Muscle of back (tissue), 3 donors: ENCODE measurements at regions not wholly inside any gene's neighbourhood (a gene's known extent, or its start where the extent isn't known, plus 50 kb on each side); places are given as distances from the start of the nearest gene placed in this dataset.

Experiments
- DNase-seq, 3 donors: peaks; one replicate each; pipeline versions ENCODE4 v3.0.0 to v3.0.0-alpha.2; 2013

DNA sequence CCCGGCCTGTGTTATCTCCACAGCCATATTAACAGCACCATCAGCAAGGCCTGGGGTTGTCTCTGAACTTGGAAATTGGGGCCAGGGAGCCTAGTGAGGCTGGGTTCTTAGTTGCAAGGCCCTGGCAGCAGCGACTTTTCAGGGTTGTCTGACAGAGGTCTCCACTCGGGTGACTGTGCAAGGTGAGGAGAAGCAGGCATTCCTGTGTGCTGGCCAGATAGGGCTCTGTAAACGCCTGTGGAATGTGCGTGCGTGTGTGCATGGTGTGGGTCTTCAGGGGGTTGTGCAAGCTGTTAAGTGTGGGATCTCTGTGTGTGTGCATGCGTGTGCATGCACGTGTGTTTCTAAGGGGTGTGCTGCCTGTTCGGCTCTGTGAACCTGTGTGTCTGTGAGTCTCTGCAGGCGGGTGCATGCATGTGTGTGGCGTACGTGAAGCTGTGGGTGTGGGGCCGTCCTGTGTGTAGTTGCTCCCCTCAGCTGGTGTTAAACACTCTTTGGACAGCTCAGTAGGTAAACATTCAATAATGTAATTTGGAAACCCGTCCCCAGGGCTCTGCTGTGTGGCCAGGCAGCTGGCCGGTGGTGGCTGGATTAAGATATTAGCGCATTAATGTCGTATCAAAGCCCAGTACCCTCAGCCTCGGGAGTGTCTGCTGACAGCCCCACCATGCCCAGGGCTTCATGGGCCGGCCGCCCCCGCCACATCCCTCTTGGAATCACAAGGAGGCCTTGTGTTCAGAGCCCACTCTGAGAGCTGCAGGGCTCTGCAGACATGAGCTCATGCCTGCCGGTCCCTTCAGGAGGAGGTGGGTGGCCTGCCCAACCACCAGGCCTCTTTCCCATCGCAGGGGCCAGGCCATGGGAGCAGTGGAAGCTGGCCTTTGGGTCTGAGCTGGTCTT, 189.9 kb downstream of the FOXD2 start:
- no peak for DNase-seq

DNA sequence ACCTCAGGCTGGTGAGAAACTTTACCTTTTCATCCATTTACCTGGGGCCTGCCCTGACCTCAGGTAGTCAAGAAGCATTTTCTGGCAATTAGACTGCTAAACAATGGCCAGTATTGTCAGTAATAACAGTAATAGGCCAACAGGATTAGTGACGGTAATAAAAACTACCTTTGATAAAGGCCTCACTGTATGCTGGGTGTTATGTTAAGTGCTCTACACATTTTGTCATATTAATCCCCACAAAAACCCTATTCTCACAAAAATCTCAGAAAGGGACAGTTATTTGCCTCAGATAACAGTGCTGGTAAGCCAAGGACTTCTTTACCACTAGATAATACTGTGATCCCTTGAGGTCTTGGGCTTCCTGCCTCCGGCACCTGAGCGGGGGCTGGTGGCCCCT, 191.4 kb downstream of the FOXD2 start:
- DNase-seq, result no peak

- no peak for DNase-seq
Measured at GRCh38 chr1:47630346-47630745, 192.5 kb downstream of the FOXD2 start.

- no peak for DNase-seq
Measured at GRCh38 chr1:47631411-47631995, 193.7 kb downstream of the FOXD2 start.

DNA sequence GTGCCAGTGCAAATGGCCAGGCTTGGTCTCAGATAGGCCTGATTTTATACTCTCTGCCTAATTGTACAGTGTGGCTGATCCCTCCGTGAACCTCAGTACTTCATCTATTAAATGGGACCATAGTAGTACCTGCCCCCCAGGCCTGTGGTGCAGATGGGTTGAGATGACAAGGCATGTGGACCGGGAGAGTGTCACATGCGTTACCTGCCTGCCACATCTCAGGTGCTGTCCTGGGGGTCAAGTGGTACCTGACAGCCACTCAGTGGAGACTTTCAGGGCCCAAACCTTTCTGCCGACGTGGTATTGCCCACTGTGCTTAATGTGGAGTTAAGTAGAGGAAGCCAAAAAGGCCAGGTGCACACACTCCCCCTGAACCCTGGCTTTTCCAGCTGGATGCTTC, 197.3 kb downstream of the FOXD2 start:
- DNase-seq, result no peak

DNA sequence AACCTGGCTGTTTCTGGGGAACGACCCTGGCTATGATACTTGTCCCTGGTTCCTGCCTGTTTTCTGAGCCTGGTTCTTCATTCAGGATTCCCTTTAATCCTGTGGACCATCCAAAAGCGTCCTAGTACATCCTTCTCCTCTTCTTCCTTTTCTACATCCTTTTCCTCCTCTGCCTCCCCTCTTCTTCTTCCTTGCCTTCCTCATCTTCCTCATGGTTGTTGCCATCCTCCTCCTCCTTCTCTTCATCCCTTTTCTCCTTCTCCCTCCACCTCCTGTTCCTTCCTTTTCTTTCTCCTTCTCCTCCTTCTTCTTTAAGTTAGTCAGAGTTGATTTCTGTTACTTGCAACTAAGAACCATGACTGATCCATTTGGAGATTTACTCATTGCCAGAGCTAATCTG, 197.8 kb downstream of the FOXD2 start:
- DNase-seq, result no peak

DNA sequence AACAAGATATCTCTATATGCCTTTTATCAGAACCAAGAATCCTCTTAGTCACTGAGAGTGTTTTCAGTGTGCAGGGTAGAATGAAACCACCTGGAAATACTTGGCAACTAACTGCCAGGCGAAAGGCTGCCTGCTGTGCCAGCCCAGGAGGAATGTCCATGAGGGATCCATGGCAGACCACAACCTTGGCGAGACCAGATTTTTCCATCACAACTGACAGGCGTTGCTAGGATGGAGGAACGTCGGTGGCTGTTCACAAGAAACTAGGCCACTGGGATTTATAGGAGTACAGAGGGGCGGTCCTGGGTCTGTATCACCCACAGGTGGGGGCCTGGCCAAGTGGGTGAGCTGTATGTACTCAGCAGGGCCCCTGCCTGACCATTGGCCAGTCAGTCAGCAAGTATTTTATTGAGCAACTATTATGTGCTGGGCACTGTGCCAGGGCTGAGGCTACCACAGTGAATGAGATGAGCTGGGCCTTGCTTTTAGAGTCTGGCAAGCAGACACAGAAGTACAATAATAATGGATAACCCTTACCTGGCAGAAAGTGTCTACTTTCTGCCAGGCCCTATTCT, 199.4 kb downstream of the FOXD2 start:
- no peak for DNase-seq

DNA sequence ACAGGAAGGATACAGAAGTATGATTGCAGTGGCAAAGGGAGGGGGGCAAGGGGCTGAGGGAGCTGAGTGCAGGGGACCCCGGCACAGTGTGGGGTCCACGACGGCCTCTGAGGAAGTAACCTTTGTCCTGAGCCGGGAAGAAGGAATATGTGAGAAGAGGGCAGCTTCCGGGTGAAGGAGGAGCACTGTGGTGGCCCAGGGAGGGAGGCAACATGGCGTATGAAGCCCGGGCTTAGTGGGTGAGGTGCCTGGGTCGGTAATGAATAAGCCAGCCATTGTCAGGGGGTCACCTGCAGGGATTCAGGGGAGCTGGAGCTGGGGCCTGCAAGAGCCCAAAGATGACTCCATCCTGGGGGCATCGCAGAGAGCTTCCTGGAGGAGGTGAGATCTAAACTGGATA, 200.4 kb downstream of the FOXD2 start:
- DNase-seq, result no peak

GRCh38 chr1:47638713-47639112, 200.9 kb downstream of the FOXD2 start:
- DNase-seq, result no peak

- peak; percentile 63 to 92 (median 71) for DNase-seq
Measured at GRCh38 chr1:47643306-47644211, 205.7 kb downstream of the FOXD2 start.

- peak; percentile 63 to 92 (median 70) for DNase-seq
Measured at GRCh38 chr1:47644212-47644573, 206.3 kb downstream of the FOXD2 start.

GRCh38 chr1:47645151-47645550, 207.3 kb downstream of the FOXD2 start:
- peak in 2 of 3 donors; percentile 30 to 71 for DNase-seq

DNA sequence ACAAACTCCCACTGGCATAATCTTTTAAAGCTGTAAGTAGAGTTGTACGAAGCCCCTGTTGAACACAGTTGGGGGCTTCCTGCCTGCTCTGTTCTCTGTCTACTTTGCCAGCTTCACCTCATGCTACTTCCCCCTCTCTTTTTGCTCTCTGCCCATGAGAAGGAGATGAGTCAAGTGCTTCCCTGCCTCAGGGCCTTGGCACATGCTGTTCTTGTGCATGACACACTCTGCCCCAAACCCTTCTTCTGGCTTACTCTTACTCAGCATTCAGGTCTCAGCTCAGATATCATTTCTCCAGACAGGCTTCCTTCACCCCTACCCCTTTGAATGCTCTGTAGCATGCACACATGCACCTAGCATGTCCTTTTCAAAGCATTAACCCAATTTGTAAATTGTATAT, 208.8 kb downstream of the FOXD2 start:
- no peak for DNase-seq

DNA sequence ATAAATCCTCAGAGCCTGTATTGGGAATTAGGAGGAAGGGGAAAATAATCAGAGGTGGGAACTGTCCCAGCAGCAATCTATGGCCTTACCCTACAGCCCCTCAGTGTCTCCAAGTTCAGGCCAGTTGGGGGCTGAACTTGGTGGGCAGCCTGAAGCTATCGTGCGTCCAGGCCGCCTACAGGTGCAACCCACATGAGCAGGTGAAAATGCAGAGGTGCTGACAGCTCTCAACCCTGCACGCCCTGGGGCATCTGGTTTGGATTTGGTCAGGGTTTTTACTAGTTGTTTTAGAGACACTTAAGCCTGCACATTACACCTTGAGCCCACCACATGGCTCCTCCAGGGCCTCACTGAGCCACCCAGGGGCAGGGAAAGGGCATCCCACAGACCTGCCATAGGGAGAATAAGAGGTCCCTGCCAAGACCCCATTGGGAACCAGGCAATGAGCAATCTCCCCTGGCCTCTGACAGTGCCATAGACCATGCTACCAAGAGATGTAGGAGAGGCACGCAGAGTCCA, 209.5 kb downstream of the FOXD2 start:
- DNase-seq, result no peak

- DNase-seq, result peak in 1 of 3 donors; percentile 65
Measured at GRCh38 chr1:47650205-47650604, 212.4 kb downstream of the FOXD2 start.

DNA sequence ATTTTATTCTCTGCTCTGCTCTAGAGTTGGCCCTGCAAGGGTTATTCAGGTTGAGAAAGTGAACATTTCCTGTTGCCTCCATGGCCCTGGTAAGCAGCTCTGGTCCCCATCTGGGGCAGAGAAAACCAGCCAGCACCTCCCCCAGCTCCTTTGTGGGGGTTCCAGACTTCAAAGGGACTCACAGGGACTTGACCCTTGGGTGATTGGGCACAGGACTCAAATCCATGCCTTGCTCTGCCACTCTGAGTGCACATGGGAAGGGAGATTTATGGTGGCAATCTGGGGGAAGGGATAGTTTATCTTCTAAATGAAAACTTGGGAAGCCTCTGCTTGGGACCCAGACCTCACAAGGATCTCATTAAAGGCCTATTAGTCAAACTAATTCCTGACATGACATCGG, 212.8 kb downstream of the FOXD2 start:
- DNase-seq, result no peak

DNA sequence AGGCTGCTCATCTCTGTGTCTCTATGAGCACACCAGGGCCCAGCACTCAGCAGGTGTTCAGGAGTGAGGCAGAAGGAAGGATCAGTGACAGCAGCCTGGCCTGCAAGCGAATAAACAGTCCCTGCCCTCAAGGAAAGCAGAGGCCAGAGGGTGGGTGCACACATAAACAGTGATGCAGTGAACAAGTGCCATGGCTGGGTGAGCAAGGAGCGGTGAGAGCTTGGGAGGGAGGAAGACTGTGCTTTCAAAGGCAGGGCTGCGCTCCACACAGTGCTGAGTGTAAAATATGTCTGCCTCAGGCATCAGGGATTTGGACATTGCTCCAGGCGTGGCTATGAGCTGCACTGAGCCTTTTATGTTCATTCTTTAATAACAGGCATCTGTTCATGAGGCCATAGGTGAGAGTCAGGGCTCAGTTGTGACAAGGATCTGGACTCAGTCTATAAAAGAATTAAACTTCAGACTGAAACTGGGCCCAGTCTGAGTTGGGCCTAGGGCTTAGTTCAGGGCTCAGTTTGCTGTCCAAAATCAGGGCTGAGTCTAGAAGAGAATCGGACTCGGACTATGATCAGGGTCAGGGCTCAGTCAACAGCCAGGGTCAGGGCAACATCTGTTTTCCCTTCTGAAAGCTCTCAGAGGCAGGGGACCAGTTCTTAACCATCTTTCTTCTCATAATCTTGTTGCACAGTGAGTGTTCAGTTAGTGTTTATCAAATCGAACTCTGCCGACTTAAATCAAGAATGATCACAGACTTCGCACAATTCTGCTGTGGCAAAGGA, 213.7 kb downstream of the FOXD2 start:
- peak in 1 of 3 donors; percentile 33 for DNase-seq

DNA sequence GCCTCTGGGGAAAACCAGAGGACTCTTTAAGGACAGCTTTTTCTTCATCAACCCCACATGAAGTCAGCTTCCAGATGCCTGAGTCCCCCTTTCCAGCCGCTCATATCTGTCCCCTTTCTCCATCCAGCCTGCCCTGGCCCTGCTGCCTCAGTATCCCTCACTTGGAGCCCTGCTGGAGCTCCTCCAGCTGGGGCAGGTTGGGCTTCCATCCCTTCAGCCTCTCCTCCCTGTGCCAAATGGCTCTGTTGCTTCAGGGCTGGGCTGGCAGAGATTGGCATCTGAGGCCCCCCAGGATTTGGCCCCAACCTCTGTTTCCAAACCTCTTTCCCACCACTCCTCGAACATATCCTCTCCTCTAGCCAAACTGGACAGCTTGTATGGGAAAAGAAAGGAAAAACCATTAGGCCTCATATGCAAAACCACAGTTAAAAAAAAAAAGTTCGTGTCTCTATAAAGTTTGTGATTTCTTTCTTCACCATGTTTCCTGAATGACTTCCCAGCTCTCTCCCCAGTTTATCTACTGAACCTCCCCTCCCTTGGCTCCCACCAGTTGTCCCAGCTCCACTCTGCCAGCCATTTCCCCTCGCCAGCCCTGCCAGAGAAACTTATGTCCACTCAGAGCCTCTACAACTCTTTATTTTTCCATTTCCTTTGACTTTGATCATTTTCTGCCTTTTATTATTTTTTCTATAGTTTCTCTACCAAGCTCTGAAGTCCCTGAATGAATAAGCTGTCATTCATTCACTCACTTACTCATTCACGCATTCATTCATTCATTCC, 217.9 kb downstream of the FOXD2 start:
- no peak for DNase-seq

- peak; percentile 24 to 65 (median 51) for DNase-seq
Measured at GRCh38 chr1:47656719-47657685, 219.2 kb downstream of the FOXD2 start.
